Liver (tissue), 8 donors: ENCODE measurements at regions not wholly inside any gene's neighbourhood (a gene's known extent, or its start where the extent isn't known, plus 50 kb on each side); places are given as distances from the start of the nearest gene placed in this dataset.

ENCODE experiments used
- DNase-seq: peaks from one replicate; pipeline ENCODE4 v3.0.0-alpha.2; 2017; ENCODE audit warnings: low spot score
- H3K27ac ChIP-seq, 2 donors: one replicate each; pipeline ENCODE4 v1.7.0; 2013; ENCODE audit warnings: inconsistent platforms in 2 of 2, low read length in 2 of 2, control low read depth in 1 of 2, low read depth in 1 of 2, mild to moderate bottlenecking in 1 of 2
- H3K27me3 ChIP-seq, 4 donors: one replicate each; pipeline versions ENCODE4 v1.6.1 to v1.7.0; 2013; ENCODE audit warnings: low read length in 3 of 4, inconsistent platforms in 1 of 4, mild to moderate bottlenecking in 1 of 4, moderate library complexity in 1 of 4; ENCODE audit not compliant: control insufficient read depth in 4 of 4, insufficient read depth in 4 of 4
- H3K36me3 ChIP-seq, 4 donors: one replicate each; pipeline versions ENCODE4 v1.6.1 to v1.7.0; 2013; ENCODE audit warnings: low read length in 3 of 4, mild to moderate bottlenecking in 3 of 4, low read depth in 1 of 4, moderate library complexity in 1 of 4; ENCODE audit not compliant: control insufficient read depth in 4 of 4, insufficient read depth in 3 of 4
- H3K4me1 ChIP-seq, 4 donors: one replicate each; pipeline versions ENCODE4 v1.6.1 to v1.7.0; 2013; ENCODE audit warnings: low read length in 3 of 4, mild to moderate bottlenecking in 3 of 4, moderate library complexity in 1 of 4; ENCODE audit not compliant: control insufficient read depth in 4 of 4, insufficient read depth in 4 of 4
- H3K4me3 ChIP-seq, 3 donors: one replicate each; pipeline versions ENCODE4 v1.6.1 to v1.7.0; 2013; ENCODE audit warnings: low read length in 3 of 3, control low read depth in 1 of 3, low read depth in 1 of 3, mild to moderate bottlenecking in 1 of 3
- H3K9ac ChIP-seq, 2 donors: one replicate each; pipeline ENCODE4 v1.7.0; 2013; ENCODE audit warnings: low read length in 2 of 2, mild to moderate bottlenecking in 2 of 2, moderate library complexity in 2 of 2, control low read depth in 1 of 2, low read depth in 1 of 2
- H3K9me3 ChIP-seq, 4 donors: one replicate each; pipeline versions ENCODE4 v1.6.1 to v1.7.0; 2013; ENCODE audit warnings: low read length in 3 of 4; ENCODE audit not compliant: control insufficient read depth in 4 of 4
- ATF3 ChIP-seq: IDR thresholded peaks from 2 replicates; pipeline ENCODE4 v1.6.1; 2016; ENCODE audit warnings: antibody characterized with exemption
- CTCF ChIP-seq: fragments of 150-350 bp; IDR thresholded peaks from 2 replicates; pipeline ENCODE4 v1.5.1; 2017; ENCODE audit warnings: improper control_type of control experiment, low read depth, low read length; ENCODE audit not compliant: missing input control
- EGR1 ChIP-seq, 2 donors: IDR thresholded peaks; 2 replicates each; pipeline ENCODE4 v1.6.1; 2016 to 2018; ENCODE audit warnings: antibody characterized with exemption in 2 of 2, low read depth in 2 of 2
- FOXA2 ChIP-seq: IDR thresholded peaks from 2 replicates; pipeline ENCODE4 v1.6.1; 2016; ENCODE audit warnings: antibody characterized with exemption
- GABPA ChIP-seq, 2 donors: IDR thresholded peaks in 1 of 2; conservative IDR thresholded peaks in 1 of 2; 2 replicates each; pipeline ENCODE4 v1.6.1; 2016; ENCODE audit warnings: antibody characterized with exemption in 2 of 2, mild to moderate bottlenecking in 1 of 2, moderate library complexity in 1 of 2
- HNF4A ChIP-seq, 2 donors: conservative IDR thresholded peaks; 2 replicates each; pipeline ENCODE4 v1.6.1; 2016; ENCODE audit warnings: antibody characterized with exemption in 2 of 2, mild to moderate bottlenecking in 2 of 2
- HNF4G ChIP-seq: IDR thresholded peaks from 2 replicates; pipeline ENCODE4 v1.6.1; 2016; ENCODE audit warnings: antibody characterized with exemption
- MAX ChIP-seq: IDR thresholded peaks from 2 replicates; pipeline ENCODE4 v1.6.1; 2016; ENCODE audit warnings: antibody characterized with exemption
- NR2F2 ChIP-seq: IDR thresholded peaks from 2 replicates; pipeline ENCODE4 v1.6.1; 2016; ENCODE audit warnings: antibody characterized with exemption
- RAD21 ChIP-seq, 2 donors: IDR thresholded peaks; 2 replicates each; pipeline ENCODE4 v1.6.1; 2016; ENCODE audit warnings: antibody characterized with exemption in 2 of 2, mild to moderate bottlenecking in 2 of 2
- REST ChIP-seq: IDR thresholded peaks from 2 replicates; pipeline ENCODE4 v1.6.1; 2016; ENCODE audit warnings: antibody characterized with exemption, mild to moderate bottlenecking
- RXRA ChIP-seq, 2 donors: IDR thresholded peaks; 2 replicates each; pipeline ENCODE4 v1.6.1; 2017 to 2018; ENCODE audit warnings: antibody characterized with exemption in 2 of 2, mild to moderate bottlenecking in 1 of 2
- SP1 ChIP-seq: IDR thresholded peaks from 2 replicates; pipeline ENCODE4 v1.6.1; 2018; ENCODE audit warnings: antibody characterized with exemption, mild to moderate bottlenecking
- TAF1 ChIP-seq: conservative IDR thresholded peaks from 2 replicates; pipeline ENCODE4 v1.6.1; 2016; ENCODE audit warnings: antibody characterized with exemption, mild to moderate bottlenecking
- YY1 ChIP-seq: IDR thresholded peaks from 2 replicates; pipeline ENCODE4 v1.6.1; 2016; ENCODE audit warnings: antibody characterized with exemption, mild to moderate bottlenecking
- ZBTB33 ChIP-seq: IDR thresholded peaks from 2 replicates; pipeline ENCODE4 v1.6.1; 2016; ENCODE audit warnings: antibody characterized with exemption
- WGBS: extraction: QIAGEN DNeasy Blood & Tissue Kit; methylation state at CpG from one replicate; pipeline ENCODE4 v1.1.7; 2013; 5-methylcytosine and 5-hydroxymethylcytosine counted together
- donor health status: healthy.
- donor health status: healthy.
- donor health status: healthy.
- donor health status: healthy.
- donor health status: healthy.

- DNase-seq = no peak
- H3K27me3 ChIP-seq = no peaks in the 10 kb centered on the region
- no peaks in the 10 kb centered on the region for H3K4me1 ChIP-seq
- no peak overlapping the region for H3K4me3 ChIP-seq
- TF ChIP-seq TAF1 = no peak
- no peak for TF ChIP-seq HNF4A (conservative IDR thresholded peaks at IDR 0.05)
- no peak for TF ChIP-seq FOXA2
- no peak for TF ChIP-seq MAX
- TF ChIP-seq EGR1 (IDR thresholded peaks at IDR 0.05; ENCODE audit: low read depth in 2 of 2) = no peak
- no peak for TF ChIP-seq ZBTB33
- no peak for TF ChIP-seq RAD21 (IDR thresholded peaks at IDR 0.05)
- TF ChIP-seq RXRA (IDR thresholded peaks at IDR 0.05) = no peak
- no peak for TF ChIP-seq ATF3
- H3K36me3 ChIP-seq = no peaks in the 10 kb centered on the region
- H3K27ac ChIP-seq = no peak overlapping the region
- 89% methylated on average over 5 of the region's 5 CpGs for WGBS
- H3K9ac ChIP-seq = no peak overlapping the region
- no peaks in the 10 kb centered on the region for H3K9me3 ChIP-seq
Observed at GRCh38 chr13:107641574-107641973, 573.8 kb downstream of the LIG4 start.

- peaks cover 0 to 4% (median 0%) of the 10 kb centered on the region in 4 donors for H3K27me3 ChIP-seq
- no peak for TF ChIP-seq RAD21 (IDR thresholded peaks at IDR 0.05)
- TF ChIP-seq REST = no peak
- TF ChIP-seq EGR1 (IDR thresholded peaks at IDR 0.05; ENCODE audit: low read depth in 2 of 2) = no peak
- no peak for TF ChIP-seq SP1
- TF ChIP-seq HNF4A (conservative IDR thresholded peaks at IDR 0.05) = no peak
- TF ChIP-seq CTCF = no peak
- no peak for TF ChIP-seq ATF3
- no peak for TF ChIP-seq NR2F2
- no peak for TF ChIP-seq YY1
- TF ChIP-seq FOXA2 = no peak
- TF ChIP-seq HNF4G = no peak
- no peak for TF ChIP-seq RXRA (IDR thresholded peaks at IDR 0.05)
- TF ChIP-seq GABPA (IDR thresholded peaks at IDR 0.05 in 1 of 2, conservative IDR thresholded peaks at IDR 0.05 in 1 of 2) = no peak
- WGBS = 70% methylated on average over 3 of the region's 3 CpGs
- H3K4me3 ChIP-seq = no peak overlapping the region
- no peak overlapping the region for H3K9ac ChIP-seq
- no peak overlapping the region for H3K27ac ChIP-seq
- no peaks in the 10 kb centered on the region for H3K9me3 ChIP-seq
- no peak for DNase-seq
- H3K4me1 ChIP-seq = no peaks in the 10 kb centered on the region
- no peaks in the 10 kb centered on the region for H3K36me3 ChIP-seq
Observed at GRCh38 chr13:107625648-107626047, 589.7 kb downstream of the LIG4 start.
